ENCODE measurements at regions not wholly inside any gene's neighbourhood (a gene's known extent, or its start where the extent isn't known, plus 50 kb on each side); places are given as distances from the start of the nearest gene placed in this dataset.

DNA sequence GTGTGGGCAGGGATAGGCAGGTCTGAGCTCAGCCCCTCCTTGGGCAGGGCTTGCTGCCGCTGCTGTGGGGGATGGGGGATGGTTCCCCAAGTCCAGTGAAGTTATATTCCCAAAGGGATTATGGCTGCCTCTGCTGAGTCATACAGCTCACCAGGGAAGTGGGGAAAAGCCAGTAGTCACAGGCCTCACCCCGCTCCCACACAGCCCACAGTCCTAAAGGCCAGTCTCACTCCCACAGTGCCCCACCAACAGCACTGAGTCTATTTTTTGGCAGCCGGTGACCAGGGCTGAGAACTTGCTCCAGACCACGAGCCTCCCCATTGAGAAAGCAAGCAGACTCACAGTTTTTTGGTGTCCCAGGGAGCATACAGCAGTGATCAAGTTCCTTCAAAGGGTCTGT lies 173.3 kb downstream of the OSR1 start:
- Histone ChIP-seq H3K9ac (ENCODE audit: low read depth in 1 of 2, low read length in 2 of 2) (no peak overlapping the region), H3K4me3 (ENCODE audit: low read depth in 1 of 3, low read length in 3 of 3) (no peak overlapping the region), H3K27me3 (ENCODE audit: control insufficient read depth in 4 of 4, insufficient read depth in 4 of 4, low read length in 3 of 4) (no peaks in the 10 kb centered on the region), H3K9me3 (ENCODE audit: control insufficient read depth in 4 of 4, low read length in 3 of 4) (peaks cover 0 to 5% (median 0%) of the 10 kb centered on the region in 4 donors), H3K27ac (ENCODE audit: low read depth in 1 of 2, low read length in 2 of 2) (no peak overlapping the region), H3K4me1 (ENCODE audit: control insufficient read depth in 4 of 4, insufficient read depth in 4 of 4, low read length in 3 of 4) (no peaks in the 10 kb centered on the region), H3K36me3 (ENCODE audit: control insufficient read depth in 4 of 4, insufficient read depth in 3 of 4, low read depth in 1 of 4, low read length in 3 of 4) (no peaks in the 10 kb centered on the region)
- no peak for DNase-seq (ENCODE audit: low spot score)
- TF ChIP-seq HNF4A (conservative IDR thresholded peaks at IDR 0.05) (no peak), FOXA2 (IDR thresholded peaks at IDR 0.05) (no peak), GABPA (IDR thresholded peaks at IDR 0.05 in 1 of 2, conservative IDR thresholded peaks at IDR 0.05 in 1 of 2) (no peak), EGR1 (IDR thresholded peaks at IDR 0.05; ENCODE audit: low read depth in 2 of 2) (no peak), RXRA (IDR thresholded peaks at IDR 0.05) (no peak), JUND (IDR thresholded peaks at IDR 0.05) (no peak)
- TF ChIP-seq, protein P1, sequence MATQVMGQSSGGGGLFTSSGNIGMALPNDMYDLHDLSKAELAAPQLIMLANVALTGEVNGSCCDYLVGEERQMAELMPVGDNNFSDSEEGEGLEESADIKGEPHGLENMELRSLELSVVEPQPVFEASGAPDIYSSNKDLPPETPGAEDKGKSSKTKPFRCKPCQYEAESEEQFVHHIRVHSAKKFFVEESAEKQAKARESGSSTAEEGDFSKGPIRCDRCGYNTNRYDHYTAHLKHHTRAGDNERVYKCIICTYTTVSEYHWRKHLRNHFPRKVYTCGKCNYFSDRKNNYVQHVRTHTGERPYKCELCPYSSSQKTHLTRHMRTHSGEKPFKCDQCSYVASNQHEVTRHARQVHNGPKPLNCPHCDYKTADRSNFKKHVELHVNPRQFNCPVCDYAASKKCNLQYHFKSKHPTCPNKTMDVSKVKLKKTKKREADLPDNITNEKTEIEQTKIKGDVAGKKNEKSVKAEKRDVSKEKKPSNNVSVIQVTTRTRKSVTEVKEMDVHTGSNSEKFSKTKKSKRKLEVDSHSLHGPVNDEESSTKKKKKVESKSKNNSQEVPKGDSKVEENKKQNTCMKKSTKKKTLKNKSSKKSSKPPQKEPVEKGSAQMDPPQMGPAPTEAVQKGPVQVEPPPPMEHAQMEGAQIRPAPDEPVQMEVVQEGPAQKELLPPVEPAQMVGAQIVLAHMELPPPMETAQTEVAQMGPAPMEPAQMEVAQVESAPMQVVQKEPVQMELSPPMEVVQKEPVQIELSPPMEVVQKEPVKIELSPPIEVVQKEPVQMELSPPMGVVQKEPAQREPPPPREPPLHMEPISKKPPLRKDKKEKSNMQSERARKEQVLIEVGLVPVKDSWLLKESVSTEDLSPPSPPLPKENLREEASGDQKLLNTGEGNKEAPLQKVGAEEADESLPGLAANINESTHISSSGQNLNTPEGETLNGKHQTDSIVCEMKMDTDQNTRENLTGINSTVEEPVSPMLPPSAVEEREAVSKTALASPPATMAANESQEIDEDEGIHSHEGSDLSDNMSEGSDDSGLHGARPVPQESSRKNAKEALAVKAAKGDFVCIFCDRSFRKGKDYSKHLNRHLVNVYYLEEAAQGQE (IDR thresholded peaks at IDR 0.05), result no peak
- TF ChIP-seq, protein P2, sequence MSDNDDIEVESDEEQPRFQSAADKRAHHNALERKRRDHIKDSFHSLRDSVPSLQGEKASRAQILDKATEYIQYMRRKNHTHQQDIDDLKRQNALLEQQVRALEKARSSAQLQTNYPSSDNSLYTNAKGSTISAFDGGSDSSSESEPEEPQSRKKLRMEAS (IDR thresholded peaks at IDR 0.05), result no peak
- TF ChIP-seq, protein P3, sequence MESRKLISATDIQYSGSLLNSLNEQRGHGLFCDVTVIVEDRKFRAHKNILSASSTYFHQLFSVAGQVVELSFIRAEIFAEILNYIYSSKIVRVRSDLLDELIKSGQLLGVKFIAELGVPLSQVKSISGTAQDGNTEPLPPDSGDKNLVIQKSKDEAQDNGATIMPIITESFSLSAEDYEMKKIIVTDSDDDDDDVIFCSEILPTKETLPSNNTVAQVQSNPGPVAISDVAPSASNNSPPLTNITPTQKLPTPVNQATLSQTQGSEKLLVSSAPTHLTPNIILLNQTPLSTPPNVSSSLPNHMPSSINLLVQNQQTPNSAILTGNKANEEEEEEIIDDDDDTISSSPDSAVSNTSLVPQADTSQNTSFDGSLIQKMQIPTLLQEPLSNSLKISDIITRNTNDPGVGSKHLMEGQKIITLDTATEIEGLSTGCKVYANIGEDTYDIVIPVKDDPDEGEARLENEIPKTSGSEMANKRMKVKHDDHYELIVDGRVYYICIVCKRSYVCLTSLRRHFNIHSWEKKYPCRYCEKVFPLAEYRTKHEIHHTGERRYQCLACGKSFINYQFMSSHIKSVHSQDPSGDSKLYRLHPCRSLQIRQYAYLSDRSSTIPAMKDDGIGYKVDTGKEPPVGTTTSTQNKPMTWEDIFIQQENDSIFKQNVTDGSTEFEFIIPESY (IDR thresholded peaks at IDR 0.05), result no peak
- TF ChIP-seq, protein P4, sequence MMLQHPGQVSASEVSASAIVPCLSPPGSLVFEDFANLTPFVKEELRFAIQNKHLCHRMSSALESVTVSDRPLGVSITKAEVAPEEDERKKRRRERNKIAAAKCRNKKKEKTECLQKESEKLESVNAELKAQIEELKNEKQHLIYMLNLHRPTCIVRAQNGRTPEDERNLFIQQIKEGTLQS (IDR thresholded peaks at IDR 0.05), result no peak
- 94% methylated on average over 4 of the region's 4 CpGs for WGBS

DNA sequence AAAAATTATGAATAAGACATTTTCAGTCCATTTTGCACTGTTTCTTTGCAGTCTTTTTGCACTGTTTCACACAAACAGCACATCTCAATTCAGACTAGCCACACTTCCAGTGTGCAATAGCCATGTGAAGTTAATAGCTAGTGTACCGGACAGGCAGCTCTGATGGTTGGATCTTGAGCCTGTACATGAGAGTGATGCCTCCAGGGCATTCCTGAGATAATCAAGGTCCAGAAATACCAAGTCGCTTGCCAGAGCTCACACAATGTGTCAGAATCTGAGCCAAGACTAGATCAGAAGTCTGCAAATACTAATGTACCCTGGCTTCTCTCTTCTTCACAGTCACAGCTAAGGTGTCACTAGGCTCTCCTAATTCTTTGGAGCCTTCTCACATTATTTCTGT lies 180.2 kb downstream of the OSR1 start:
- 85% methylated on average over 2 of the region's 2 CpGs for WGBS
- H3K9me3 ChIP-seq (ENCODE audit: control insufficient read depth in 4 of 4, low read length in 3 of 4), result peaks cover 0 to 5% (median 0%) of the 10 kb centered on the region in 4 donors
- TF ChIP-seq FOXA1 (IDR thresholded peaks at IDR 0.05) (no peak), HNF4A (conservative IDR thresholded peaks at IDR 0.05) (no peak), NR2F2 (IDR thresholded peaks at IDR 0.05) (no peak), SP1 (IDR thresholded peaks at IDR 0.05) (no peak), FOXA2 (IDR thresholded peaks at IDR 0.05) (no peak), YY1 (IDR thresholded peaks at IDR 0.05) (no peak), GABPA (IDR thresholded peaks at IDR 0.05 in 1 of 2, conservative IDR thresholded peaks at IDR 0.05 in 1 of 2) (no peak), EGR1 (IDR thresholded peaks at IDR 0.05; ENCODE audit: low read depth in 2 of 2) (no peak), JUND (IDR thresholded peaks at IDR 0.05) (no peak), TAF1 (conservative IDR thresholded peaks at IDR 0.05) (no peak), RXRA (IDR thresholded peaks at IDR 0.05) (no peak)
- TF ChIP-seq, protein P2 (IDR thresholded peaks at IDR 0.05), result no peak
- TF ChIP-seq, protein P5, sequence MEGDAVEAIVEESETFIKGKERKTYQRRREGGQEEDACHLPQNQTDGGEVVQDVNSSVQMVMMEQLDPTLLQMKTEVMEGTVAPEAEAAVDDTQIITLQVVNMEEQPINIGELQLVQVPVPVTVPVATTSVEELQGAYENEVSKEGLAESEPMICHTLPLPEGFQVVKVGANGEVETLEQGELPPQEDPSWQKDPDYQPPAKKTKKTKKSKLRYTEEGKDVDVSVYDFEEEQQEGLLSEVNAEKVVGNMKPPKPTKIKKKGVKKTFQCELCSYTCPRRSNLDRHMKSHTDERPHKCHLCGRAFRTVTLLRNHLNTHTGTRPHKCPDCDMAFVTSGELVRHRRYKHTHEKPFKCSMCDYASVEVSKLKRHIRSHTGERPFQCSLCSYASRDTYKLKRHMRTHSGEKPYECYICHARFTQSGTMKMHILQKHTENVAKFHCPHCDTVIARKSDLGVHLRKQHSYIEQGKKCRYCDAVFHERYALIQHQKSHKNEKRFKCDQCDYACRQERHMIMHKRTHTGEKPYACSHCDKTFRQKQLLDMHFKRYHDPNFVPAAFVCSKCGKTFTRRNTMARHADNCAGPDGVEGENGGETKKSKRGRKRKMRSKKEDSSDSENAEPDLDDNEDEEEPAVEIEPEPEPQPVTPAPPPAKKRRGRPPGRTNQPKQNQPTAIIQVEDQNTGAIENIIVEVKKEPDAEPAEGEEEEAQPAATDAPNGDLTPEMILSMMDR (IDR thresholded peaks at IDR 0.05; ENCODE audit: low read depth, low read length, missing input control), result no peak
- TF ChIP-seq, protein P4 (IDR thresholded peaks at IDR 0.05), result no peak

More for the DNA sequence above, 180.2 kb downstream of the OSR1 start:
- no peak overlapping the region for H3K27ac ChIP-seq (ENCODE audit: low read depth in 1 of 2, low read length in 2 of 2)
- H3K27me3 ChIP-seq (ENCODE audit: control insufficient read depth in 4 of 4, insufficient read depth in 4 of 4, low read length in 3 of 4), result no peaks in the 10 kb centered on the region
- H3K36me3 ChIP-seq (ENCODE audit: control insufficient read depth in 4 of 4, insufficient read depth in 3 of 4, low read depth in 1 of 4, low read length in 3 of 4), result no peaks in the 10 kb centered on the region
- no peak overlapping the region for H3K4me3 ChIP-seq (ENCODE audit: low read depth in 1 of 3, low read length in 3 of 3)
- DNase-seq (ENCODE audit: low spot score), result no peak
- H3K4me1 ChIP-seq (ENCODE audit: control insufficient read depth in 4 of 4, insufficient read depth in 4 of 4, low read length in 3 of 4), result no peaks in the 10 kb centered on the region
- no peak overlapping the region for H3K9ac ChIP-seq (ENCODE audit: low read depth in 1 of 2, low read length in 2 of 2)

Measured in liver (tissue), 8 donors.